ENCODE measurements at regions not wholly inside any gene's neighbourhood (a gene's known extent, or its start where the extent isn't known, plus 50 kb on each side); places are given as distances from the start of the nearest gene placed in this dataset.
A peak's percentile ranks its signal among the peaks of the same experiment; 100 is the strongest.
"Not testable (repeated sequence)": the region's sequence is repeated elsewhere in the genome, so short reads cannot be mapped to it uniquely, and the experiment has no call there.

DNA sequence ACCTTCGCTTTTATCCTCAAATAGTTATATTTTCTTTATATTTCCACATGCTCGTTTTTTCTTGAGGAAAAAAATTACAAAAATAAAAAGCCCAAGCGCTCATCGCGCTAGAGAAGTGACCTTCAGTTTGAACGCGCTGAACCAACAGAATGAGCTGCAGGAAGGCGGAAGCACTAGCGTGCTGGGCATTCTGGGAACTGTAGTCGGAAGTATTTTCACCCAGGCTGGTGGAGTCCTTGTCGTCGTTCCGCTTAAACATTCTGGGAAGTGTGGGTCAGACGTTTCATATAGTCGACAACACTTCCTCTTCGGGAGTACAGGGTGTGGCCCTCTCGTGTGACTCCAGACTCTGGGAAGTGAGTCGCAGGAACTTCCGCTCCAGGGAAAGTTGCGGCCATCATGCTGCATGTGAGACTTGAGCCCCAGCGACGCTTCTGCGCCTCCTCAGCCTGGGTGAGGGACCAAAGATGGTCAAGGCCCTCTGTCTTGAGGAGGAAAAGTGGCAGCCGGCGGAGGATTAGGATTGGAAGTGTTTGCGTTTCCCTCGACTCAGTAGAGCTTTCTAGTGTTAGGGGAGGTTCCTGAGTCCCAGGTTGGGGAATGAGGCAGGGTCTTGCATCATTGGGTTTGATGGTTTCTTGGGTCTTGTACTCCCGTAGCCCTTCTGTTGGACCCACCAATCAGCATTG, 84.1 kb upstream of the GPR39 start:
- not testable (repeated sequence) for DNase-seq

DNA sequence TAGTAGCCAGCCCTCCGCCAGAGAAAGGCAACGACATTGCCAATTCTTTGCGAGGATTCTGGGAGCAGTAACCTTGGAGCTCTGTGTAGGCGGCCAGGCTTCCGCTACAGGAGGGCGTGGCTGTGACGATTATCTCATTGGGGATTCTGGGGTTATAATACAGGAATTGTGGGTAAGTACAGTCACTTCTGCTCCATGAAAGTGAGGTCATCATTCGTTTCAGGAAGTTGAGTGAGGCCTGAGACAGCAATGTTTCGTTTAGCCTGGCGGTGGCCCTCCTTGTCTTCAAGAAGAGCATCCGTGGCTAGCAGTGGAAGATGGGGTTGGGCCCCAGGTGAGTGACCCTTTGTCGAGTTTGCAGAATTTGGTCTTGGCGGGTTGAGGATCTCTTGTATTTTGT, 79.5 kb upstream of the GPR39 start:
- not testable (repeated sequence) for DNase-seq

DNA sequence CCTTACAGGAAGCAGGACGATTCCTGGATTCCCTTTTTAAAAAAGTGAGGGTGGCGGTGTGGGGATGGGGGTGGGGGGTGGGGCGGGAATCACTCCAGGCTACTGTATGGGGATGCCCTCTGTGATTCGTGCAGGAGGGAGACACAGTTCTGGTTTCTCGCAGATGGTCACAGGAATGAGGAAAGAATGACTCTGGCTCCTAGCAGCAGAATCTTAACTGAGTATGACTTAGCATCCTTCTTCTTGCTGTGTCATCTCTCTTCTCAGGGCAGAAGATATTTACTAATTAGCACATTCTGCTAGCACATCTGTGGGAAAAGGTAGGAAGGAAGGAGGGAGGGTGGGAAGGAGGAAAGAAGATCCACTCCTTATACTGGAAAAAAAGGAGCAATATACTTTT, 78.8 kb upstream of the GPR39 start:
- not testable (repeated sequence) for DNase-seq

DNA sequence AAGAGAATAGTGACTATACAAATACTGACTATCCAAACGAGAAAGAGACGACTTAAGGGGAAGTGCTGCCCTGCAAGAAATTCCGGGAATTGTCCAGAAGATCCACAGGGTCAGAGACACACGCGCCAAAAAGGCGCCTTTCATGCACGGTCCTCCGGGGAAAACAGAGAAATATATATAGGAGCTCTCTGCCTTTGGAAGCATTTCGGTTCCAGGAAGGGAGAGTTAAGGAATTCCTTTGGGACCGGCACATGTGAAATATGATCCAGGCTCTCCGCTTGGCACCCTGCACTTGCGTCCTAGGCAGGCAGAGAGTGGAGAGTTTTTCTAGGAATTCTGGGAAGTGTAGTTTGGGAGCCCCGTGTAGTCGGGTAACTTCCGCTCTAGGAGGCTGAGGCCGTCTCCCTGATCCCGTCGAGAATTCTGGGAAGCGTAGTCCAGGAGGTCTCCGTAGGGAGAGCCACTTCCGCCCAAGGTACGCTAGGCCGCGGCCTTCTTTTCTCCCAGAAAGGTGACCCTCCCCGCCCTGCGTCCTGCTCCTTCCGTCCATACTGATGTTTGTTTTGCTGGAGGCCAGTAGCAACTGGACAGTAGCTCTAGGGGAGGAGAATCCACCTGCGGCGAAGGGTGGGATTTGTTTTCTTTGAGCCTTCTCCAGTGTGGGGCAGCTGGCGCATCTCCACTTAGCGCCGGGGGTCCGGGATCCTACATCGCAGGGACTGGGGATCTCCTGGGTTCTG, 69.4 kb upstream of the GPR39 start:
- DNase-seq: peak; percentile 17

DNA sequence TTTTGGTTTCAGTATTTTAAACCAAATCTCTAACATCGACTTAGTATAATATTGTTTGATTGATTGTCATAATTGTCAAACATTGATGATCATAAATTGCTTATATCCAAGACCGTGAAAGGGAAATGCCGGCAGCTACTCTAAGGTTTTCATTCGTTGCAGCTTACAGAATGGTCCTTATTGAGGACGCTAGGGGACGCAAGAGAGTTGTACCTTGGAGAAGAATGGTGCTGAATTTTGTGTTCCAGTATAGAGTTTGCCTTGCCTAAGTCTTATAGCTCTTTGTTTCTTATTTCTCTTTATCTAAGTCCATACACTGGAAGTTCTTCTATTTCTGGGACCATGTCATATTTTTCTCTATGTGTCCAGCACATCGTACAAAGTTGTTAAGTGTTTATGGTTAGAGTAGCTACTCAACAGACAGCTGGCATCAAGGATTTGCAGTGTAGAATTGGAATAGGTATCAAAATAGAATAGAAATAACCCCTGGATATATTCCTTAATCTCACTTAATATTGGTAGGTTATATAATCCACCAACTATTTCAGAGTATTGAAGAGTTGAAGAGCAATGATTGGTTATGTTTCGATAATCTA, 67.4 kb upstream of the GPR39 start:
- DNase-seq: peak; percentile 13

DNA sequence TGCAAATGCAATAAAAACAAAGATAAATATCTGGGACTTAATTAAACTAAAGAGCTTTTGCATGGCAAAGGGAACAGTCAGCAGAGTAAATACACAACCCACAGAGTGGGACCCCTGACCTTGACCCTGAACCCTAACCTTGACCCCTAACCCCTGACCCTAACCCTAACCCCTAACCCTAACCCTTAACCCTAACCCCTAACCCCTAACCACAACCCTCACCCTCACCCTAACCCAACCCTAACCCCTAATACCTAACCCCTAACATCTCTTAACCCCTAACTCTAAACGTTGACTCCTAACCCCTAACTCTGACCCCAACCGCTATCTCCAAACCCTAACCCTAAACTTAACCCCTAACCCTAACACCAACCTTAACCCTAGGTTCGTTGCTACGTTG, 64.9 kb upstream of the GPR39 start:
- not testable (repeated sequence) for DNase-seq

DNA sequence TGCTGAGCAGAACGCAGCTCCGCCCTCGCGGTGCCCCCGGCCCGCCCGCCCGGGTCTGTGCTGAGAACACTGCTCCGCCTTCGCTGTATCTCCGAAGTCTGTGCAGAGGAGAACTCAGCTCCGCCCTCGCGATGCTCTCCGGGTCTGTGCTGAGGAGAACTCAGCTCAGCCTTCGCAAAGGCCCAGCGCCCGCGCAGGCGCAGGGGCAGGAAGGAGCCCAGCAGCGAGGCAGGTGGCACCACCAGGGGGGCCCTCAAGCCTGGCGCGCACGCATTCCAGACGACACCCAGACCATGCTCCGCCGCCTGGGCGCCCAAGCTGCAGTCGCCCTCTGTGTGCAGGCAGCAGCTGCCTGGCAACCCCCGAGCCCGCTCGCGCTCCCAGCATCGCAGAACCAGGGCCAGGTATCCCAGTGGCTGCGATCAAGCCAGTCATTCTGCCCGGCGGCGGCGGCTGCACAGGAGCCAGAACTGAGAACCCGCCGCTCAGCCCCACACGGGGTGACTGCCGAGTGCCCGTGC, 64.1 kb upstream of the GPR39 start:
- not testable (repeated sequence) for DNase-seq

DNA sequence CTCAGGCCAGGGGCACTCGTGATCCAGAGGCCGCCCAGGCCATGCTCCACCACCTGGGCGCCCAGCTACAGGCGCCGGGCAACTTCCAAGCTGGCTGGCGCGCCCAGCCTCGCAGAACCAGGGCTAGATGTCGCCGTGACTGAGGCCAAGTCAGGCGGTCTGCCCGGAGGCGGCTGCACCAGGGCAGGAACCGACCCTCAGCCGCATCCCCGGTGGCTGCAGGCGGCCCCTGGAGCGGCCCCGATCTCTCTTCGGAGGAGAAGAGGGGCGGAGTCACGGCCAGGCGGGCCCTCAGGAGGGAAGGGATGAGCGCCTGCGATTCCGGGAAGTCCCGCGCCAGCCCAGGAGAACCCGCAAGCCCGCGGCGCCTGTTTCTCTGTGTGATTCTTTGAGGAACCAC, 63.2 kb upstream of the GPR39 start:
- DNase-seq: not testable (repeated sequence)

DNA sequence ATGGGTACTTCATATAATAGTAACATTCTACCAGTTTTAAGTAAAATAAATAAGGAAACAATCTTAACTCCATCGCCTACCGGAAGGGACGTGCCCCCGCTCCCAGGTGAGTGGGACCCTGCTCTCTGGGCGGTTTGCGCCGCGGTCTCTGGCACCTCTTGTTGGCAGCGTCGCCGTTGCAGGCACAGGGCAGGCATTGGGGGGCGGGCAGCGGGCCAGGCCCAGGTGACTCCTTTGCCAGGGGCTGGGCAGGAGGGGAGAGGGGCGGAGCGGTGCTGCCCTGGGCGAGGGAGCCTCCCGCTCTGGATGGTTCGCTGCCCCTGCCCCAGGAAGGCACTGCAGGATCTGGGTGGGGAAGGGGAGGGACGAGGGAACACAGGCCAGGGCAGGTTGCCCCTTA, 55.6 kb upstream of the GPR39 start:
- not testable (repeated sequence) for DNase-seq

DNA sequence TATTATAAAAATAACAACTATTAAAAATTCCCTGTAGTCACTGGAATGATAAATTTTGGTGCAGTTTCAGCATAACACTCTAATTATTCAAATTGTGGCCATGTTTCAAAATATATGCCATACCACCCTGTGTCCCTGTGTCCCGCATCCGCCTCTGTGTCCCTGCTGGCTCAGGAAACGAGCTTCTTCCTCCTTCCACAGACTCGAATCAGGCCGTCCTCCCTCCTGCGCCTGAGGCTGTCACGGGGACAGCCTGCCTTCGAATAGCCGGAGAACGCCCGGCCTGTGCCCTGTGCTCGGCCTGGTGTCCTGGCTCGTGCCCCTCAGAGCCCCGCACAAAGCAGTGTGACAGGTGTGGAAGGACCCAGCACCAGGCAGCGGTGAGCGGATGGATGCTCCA, 55.1 kb upstream of the GPR39 start:
- DNase-seq: not testable (repeated sequence)

DNA sequence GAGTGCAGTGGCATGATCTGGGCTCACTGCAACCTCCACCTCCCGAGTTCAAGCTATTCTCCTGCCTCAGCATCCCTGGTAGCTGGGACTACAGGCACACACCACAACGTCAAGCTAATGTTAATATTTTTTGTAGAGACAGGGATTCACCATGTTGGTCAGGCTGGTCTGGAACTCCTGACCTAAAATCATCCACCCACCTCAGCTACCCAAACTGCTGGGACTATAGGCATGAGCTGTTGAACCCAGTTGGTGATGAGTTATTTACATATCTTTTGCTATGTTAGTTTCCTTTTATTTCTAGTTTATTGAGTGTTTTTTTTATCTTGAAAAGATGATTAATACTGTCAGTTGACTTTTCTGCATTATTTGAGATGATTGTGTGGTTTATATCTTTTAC, 53.3 kb upstream of the GPR39 start:
- not testable (repeated sequence) for DNase-seq

DNA sequence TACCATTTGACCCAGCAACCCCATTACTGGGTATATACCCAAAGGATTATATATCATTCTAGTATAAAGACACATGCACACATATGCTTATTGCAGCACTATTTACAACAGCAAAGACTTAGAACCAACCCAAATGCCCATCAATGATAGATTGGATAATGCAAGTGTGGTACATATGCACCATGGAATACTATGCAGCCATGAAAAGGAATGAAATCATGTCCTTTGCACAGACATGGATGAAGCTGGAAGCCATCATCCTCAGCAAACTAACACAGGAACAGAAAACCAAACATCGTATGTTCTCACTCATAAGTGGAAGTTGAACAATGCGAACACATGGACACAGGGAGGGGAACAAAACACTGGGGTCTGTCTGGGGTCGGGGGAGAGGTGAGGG, 50.6 kb upstream of the GPR39 start:
- DNase-seq: not testable (repeated sequence)

DNA sequence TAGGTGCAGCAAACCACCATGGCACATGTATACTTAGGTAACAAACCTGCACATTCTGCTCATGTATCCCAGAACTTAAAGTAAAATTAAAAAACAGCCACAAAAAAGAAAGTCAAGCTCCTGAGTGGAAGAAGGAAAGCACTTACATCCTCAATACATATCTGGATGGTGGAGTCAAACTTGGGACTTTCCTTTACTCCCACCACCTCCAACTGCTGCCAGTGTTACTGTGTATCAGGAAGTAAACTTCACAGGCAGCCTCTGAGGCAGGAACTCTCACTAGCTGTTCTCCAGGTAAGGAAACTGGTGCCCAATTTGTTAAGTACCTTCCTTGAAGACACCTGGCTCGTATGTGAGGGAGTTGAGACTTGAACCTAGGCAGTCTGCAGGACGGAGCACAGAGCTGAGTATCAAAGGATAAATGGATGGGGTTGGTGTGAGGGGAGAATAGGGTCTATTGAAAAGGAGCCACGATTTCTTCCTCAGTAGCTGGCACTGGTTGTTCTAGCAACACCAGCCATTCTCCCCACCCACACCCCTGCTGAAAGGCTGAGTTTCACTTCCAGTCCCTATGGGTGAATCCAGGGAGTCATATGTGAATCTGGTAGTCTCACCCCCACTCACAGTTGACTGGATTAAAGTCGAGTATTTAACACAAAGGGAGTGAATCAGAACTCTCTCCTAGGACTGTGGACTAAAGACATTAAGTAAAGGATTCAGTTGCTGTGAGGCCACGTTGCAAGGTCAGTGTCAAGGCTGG, 50.0 kb upstream of the GPR39 start:
- DNase-seq: no peak

Measured in hematopoietic multipotent progenitor cell treated with erythropoietin and hydrocortisone succinate and interleukin-3 and kit ligand, for 8 days (in vitro differentiated cells).